Embryonic facial prominence (tissue), 1 donor: ENCODE measurements at regions not wholly inside any gene's neighbourhood (a gene's known extent, or its start where the extent isn't known, plus 50 kb on each side); places are given as distances from the start of the nearest gene placed in this dataset.
"Not testable (repeated sequence)": the region's sequence is repeated elsewhere in the genome, so short reads cannot be mapped to it uniquely, and the experiment has no call there.

Experiments
- DNase-seq: peaks from one replicate; pipeline ENCODE4 v3.0.0-alpha.2; 2016; ENCODE audit errors: extremely low spot score

DNA sequence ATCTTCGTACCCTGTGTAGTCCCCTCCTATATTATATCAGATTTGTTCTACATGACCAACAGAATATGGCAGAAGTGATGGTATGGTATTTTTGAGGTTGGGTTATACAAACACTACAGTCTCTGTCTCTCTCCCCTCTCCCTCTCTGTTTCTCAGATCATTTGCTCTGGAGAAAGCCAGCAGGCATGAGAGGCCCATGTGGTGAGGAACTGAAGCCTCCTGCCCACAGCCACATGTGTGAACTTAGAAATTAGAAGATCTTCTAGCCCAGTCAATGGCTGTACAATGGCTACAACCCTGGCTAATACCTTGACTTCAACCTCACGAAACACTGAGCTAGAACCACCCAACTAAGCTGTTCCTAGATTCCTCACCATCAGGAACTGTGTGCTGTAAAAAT, 250.6 kb downstream of the SMAD2 start:
- DNase-seq: no peak

- no peak for DNase-seq
Observed at GRCh38 chr18:47677952-47678351, 252.5 kb downstream of the SMAD2 start.

- DNase-seq: no peak
Observed at GRCh38 chr18:47669815-47670214, 260.6 kb downstream of the SMAD2 start.

DNA sequence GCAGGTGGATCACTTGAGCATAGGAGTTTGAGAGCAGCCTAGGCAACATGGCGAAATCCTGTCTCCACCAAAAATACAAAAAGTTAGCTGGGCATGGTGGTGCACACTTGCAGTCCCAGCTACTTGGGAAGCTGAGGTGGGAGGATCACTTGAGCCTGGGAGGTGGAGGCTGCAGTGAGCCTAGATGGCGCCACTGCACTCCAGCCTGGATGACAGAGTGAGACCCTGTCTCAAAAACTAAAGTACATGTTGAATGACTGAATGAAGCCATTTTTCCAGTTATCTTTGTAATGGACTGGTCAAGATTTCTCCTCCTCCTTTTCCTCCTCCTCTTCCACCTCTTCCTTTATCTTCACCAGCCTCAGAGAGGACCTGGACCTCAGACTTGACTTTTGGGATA, 272.0 kb downstream of the SMAD2 start:
- no peak for DNase-seq

DNA sequence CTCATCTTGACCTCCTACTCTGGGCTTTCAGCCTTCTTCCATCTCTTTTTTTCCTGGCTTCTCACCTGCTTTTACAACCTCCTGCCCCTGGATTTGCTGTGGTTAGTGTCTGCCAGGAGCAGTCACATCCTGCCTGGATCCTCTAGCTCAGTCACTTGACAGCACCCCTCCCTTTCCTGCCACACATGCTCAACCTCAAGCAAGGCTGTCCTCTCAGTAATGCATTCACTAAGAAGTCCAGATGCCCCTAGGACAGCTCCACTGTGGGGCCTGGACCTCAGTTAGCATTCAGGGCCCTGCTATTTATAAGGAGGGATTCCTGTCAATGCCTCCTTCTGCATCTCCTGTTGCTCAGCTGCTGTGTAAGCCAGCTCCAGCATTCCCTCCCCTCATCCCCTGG, 275.5 kb downstream of the SMAD2 start:
- DNase-seq: no peak

DNA sequence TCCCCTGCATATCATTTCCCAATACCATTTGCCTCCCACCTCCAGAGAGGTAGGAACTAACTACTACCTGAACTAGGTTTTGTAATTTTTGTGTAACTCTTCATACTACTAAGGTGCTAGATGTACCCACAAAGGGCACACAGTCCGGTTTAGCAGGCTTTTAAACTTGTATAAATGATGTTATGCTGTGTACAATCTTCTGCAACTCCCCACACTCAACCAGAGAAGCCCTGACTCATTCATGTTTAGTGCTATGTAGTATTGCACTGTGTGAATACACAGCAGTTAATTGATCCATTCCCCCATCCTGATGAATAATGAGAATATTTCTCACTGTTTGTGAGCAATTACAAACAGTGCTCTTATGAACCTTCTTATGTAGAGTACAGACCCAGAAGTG, 285.6 kb downstream of the SMAD2 start:
- DNase-seq: no peak

DNA sequence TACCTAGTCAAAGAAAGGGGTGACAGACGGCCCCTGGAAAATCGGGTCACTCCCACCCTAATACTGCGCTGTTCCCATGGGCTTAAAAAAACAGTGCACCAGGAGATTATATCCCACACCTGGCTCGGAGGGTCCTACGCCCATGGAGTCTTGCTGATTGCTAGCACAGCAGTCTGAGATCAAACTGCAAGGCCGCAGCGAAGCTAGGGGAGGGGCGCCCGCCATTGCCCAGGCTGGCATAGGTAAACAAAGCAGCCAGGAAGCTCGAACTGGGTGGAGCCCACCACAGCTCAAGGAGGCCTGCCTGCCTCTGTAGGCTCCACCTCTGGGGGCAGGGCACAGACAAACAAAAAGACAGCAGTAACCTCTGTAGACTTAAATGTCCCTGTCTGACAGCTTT, 292.9 kb downstream of the SMAD2 start:
- not testable (repeated sequence) for DNase-seq

GRCh38 chr18:47635416-47635815, 295.0 kb downstream of the SMAD2 start:
- no peak for DNase-seq

DNA sequence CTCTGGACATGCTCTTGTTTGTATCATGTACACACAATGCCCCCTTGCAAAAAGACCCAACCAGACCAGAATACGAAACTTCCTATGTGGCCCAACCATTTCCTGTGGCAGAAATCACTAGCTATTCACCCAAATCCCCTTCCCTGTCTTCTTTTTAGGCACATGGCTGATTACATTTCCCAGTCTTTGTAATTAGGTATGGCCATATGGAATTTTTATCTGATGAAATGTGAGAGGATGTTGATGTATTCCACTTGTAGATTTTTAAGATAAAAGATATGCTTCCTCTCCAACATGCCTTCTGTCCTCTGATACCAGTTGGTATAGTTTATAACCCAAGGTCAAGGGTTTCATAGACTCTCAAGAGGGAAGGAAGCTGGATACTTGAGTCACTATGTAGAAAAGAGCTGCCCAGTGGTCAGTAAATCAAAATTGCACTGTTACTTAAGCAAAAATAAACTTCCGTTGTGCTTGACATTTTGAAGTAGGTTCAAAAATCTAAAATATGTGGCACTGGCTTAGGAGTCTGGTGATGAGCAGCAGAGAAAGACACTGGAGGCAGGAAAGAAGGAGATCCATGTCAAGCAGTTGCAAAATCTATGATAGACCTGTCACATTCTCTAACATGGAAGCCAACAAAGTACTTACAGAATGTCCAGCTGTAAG, 297.4 kb downstream of the SMAD2 start:
- no peak for DNase-seq

DNA sequence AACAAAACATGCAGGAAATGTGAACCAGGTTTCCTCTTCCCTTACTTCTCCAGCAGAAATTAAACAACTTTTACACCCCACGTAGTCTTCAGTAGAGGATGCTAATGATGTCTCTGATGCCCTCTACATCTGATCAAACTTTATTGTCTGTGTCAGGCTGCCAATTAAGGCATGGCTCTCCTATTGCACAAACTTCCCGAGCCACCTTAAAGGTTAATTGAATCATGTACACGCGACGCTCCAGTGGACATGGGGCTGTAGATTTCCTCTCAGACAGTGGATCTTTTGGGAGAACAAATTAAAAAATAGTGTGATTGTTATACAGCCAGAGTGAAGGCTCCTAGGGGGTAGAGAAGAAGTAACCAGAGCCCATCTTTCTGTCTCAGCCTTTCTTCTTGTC, 301.6 kb downstream of the SMAD2 start:
- no peak for DNase-seq

GRCh38 chr18:47628240-47628781, 302.1 kb downstream of the SMAD2 start:
- DNase-seq: no peak

DNA sequence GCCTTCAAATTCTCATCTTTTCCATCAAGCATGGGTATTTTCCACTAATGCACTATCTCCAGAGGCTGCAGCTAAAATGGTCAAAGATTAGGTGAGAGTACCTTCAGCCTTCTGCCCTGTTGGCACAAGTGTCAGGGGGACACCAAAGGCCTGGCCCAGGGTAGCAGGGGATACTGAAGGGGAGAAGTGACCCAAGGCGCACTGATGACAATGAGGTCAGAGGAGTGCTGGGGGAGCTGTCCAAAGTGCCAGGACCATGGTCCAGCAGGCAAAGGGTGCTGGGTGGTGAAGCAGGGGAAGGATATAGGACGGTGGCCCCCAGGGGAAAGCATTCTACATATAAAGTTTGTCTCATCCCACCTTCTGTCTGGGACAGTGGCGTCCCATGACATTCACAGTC, 303.4 kb downstream of the SMAD2 start:
- DNase-seq: no peak

GRCh38 chr18:47619771-47620448, 310.5 kb downstream of the SMAD2 start:
- no peak for DNase-seq

- no peak for DNase-seq
Observed at GRCh38 chr18:47618758-47619157, 311.7 kb downstream of the SMAD2 start.

DNA sequence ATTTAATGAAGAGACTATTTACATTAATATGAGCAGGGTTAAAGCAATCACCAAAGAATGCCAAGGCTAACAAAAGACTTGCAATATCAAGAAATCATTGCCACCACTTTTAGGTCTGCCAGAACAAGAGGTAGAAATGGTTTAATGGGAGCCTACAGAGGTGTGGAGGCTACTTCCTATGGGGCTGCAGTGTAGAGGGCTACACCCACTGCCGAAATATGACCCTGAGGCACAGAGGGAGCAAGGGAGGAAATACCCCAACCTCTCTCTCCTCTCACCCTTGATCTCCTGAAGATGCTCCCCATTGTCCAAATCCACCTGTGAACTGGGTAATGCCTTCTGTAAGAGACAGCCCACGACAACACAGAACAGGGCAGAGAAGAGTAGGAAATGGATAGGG, 315.4 kb downstream of the SMAD2 start:
- no peak for DNase-seq

- no peak for DNase-seq
Observed at GRCh38 chr18:47613929-47614328, 316.5 kb downstream of the SMAD2 start.

DNA sequence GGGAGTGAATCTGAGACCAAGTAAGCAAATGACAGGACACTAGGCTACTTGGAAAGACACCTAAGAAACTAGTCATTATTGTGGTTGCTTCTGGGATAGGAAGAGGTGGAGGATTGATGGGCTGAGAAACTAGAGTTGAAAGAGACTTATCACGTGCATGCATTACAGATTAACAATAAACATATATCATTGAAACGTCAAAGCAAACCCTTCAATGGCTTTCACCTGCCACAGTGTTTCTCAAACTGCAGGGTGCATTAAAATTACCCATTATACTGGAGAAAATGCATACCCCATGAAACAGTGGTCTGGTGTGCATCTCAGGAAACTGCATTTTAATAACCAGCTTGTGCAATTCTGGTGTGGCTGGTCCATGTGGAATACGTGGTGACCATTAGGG, 318.8 kb downstream of the SMAD2 start:
- DNase-seq: no peak

- DNase-seq: no peak
Observed at GRCh38 chr18:47606526-47606925, 323.9 kb downstream of the SMAD2 start.

DNA sequence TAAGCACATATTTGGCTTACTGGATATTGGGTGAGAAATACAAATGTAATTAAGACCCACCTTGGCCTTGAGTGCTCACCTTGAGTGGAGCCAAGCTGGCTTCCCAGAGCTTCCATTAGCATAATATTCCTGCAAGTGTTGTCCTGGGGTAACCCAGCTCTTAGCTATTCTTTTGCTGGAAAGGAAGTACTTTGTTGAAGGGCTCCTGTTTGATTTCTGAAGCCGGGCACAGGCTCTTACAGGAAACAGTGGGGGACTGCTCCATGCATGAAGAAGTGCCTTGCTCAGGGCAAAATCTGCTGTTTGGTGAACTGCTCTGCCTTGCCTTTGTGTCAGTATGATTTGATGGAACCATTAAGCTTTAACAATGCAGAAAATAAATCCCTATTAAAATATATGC, 325.4 kb downstream of the SMAD2 start:
- no peak for DNase-seq

- DNase-seq: no peak
Observed at GRCh38 chr18:47604021-47604420, 326.4 kb downstream of the SMAD2 start.

DNA sequence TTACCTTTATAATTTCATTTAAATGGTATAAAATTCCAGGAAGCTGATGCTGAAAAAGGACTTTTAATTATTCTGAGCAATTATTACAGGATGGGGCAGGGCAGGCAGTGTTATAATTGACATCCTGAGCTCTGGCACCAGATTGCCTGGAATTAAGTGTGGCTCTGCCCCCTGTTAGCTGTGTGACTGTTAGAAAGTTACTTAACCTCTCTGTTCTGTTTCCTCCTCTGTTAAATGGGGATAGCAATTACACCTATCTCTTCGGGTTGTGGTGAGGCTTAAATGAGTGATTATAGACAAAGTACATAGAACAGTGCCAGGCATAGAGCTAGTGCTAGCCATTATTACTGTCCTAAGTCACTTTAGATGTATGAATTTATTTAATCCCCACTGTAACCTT, 327.3 kb downstream of the SMAD2 start:
- no peak for DNase-seq

GRCh38 chr18:47602273-47602897, 328.1 kb downstream of the SMAD2 start:
- DNase-seq: no peak
